H1 (cell line): ENCODE measurements at regions not wholly inside any gene's neighbourhood (a gene's known extent, or its start where the extent isn't known, plus 50 kb on each side); places are given as distances from the start of the nearest gene placed in this dataset.

Experiments used
- ATF3 ChIP-seq: IDR thresholded peaks from 2 replicates; pipeline ENCODE4 v1.6.1; 2011; ENCODE audit warnings: low read depth, mild to moderate bottlenecking, low read length; ENCODE audit not compliant: insufficient read depth
- BRCA1 ChIP-seq: IDR thresholded peaks from 2 replicates; pipeline ENCODE4 v1.6.1; 2012; ENCODE audit warnings: low read depth, low read length, improper control_type of control experiment
- CHD1 ChIP-seq: IDR thresholded peaks from 2 replicates; pipeline ENCODE4 v1.6.1; 2012; ENCODE audit warnings: low read depth, low read length, improper control_type of control experiment
- CTCF ChIP-seq, 3 experiments: IDR thresholded peaks; 1 replicate in 2 of 3; 2 replicates in 1 of 3; pipeline versions ENCODE4 v1.5.1 to v1.6.1; 2011; ENCODE audit warnings: low read length in 3 of 3, mild to moderate bottlenecking in 3 of 3, inconsistent platforms in 2 of 3, low read depth in 1 of 3, moderate library complexity in 1 of 3; ENCODE audit not compliant: insufficient read depth in 1 of 3; ENCODE audit errors: control extremely low read depth in 1 of 3
- EGR1 ChIP-seq: IDR thresholded peaks from 2 replicates; pipeline ENCODE4 v1.6.1; 2011; ENCODE audit warnings: low read depth, low read length, borderline replicate concordance
- JUN ChIP-seq: IDR thresholded peaks from 2 replicates; pipeline ENCODE4 v1.6.1; 2011; ENCODE audit warnings: low read depth, mild to moderate bottlenecking, improper control_type of control experiment, low read length
- POLR2A ChIP-seq, 2 experiments: IDR thresholded peaks; 1 replicate in 1 of 2; 2 replicates in 1 of 2; pipeline ENCODE4 v1.6.1; 2011; ENCODE audit warnings: low read depth in 2 of 2, low read length in 2 of 2, mild to moderate bottlenecking in 2 of 2; ENCODE audit errors: control extremely low read depth in 1 of 2
- POLR2AphosphoS5 ChIP-seq: IDR thresholded peaks from 2 replicates; pipeline ENCODE4 v1.6.1; 2011; ENCODE audit warnings: low read depth, low read length
- RAD21 ChIP-seq, 2 experiments: IDR thresholded peaks in 1 of 2; conservative IDR thresholded peaks in 1 of 2; 2 replicates each; pipeline ENCODE4 v1.6.1; 2011; ENCODE audit warnings: low read depth in 2 of 2, low read length in 2 of 2, improper control_type of control experiment in 1 of 2, inconsistent platforms in 1 of 2, mild to moderate bottlenecking in 1 of 2, moderate library complexity in 1 of 2
- RNF2 ChIP-seq: fragments of 200-900, 300-1000 bp; sonication (generic); IDR thresholded peaks from 2 replicates; pipeline ENCODE4 v1.7.1; 2016; ENCODE audit warnings: borderline replicate concordance, low read depth, mild to moderate bottlenecking, antibody characterized with exemption, low read length; ENCODE audit not compliant: poor library complexity, severe bottlenecking; ENCODE audit errors: missing control alignments
- SIRT6 ChIP-seq: IDR thresholded peaks from one replicate; pipeline ENCODE4 v1.7.1; 2012; ENCODE audit warnings: low read length, inconsistent platforms
- TEAD4 ChIP-seq: IDR thresholded peaks from 2 replicates; pipeline ENCODE4 v1.6.1; 2012; ENCODE audit warnings: low read depth, low read length, inconsistent platforms, mixed read lengths
- USF2 ChIP-seq: IDR thresholded peaks from 2 replicates; pipeline ENCODE4 v1.6.1; 2011; ENCODE audit warnings: low read length, improper control_type of control experiment
- ZNF274 ChIP-seq: IDR thresholded peaks from 2 replicates; pipeline ENCODE4 v1.7.0; 2012; ENCODE audit warnings: low read length, borderline replicate concordance; ENCODE audit errors: extremely low read depth

GRCh38 chr5:105392710-105393149 is 1830.1 kb upstream of the NUDT12 start:
- TF ChIP-seq ZNF274 (no peak), CTCF (IDR thresholded peaks at IDR 0.05; ENCODE audit: control extremely low read depth in 1 of 3, insufficient read depth in 1 of 3, low read depth in 1 of 3, low read length in 3 of 3) (no peak), ATF3 (no peak), POLR2A (IDR thresholded peaks at IDR 0.05; ENCODE audit: control extremely low read depth in 1 of 2, low read depth in 2 of 2, low read length in 2 of 2) (no peak), USF2 (no peak), BRCA1 (no peak), CHD1 (no peak), EGR1 (no peak), JUN (no peak), POLR2AphosphoS5 (no peak), TEAD4 (no peak), RNF2 (no peak), RAD21 (IDR thresholded peaks at IDR 0.05 in 1 of 2, conservative IDR thresholded peaks at IDR 0.05 in 1 of 2; ENCODE audit: low read depth in 2 of 2, low read length in 2 of 2) (no peak), SIRT6 (no peak)
